Activated CD4-positive, alpha-beta T cell treated with anti-CD3 and anti-CD28 coated beads for 36 hours (primary cell): ENCODE measurements at regions not wholly inside any gene's neighbourhood (a gene's known extent, or its start where the extent isn't known, plus 50 kb on each side); places are given as distances from the start of the nearest gene placed in this dataset.

Source experiments
- ATAC-seq: fragments of 200-7000 bp; cut with Tn5 transposase; one replicate; pipeline ENCODE4 v1.10.0; 2021; ENCODE audit warnings: mild to moderate bottlenecking, moderate library complexity
- CTCF ChIA-PET: fragments of 350-600 bp; sonication (Branson Sonifier 250); formaldehyde crosslinking; loops from one replicate; lab custom pipeline; 2021; ENCODE audit warnings: antibody characterized with exemption; lab: Charles Lee
- POLR2A ChIA-PET: fragments of 350-600 bp; sonication (Branson Sonifier 250); formaldehyde crosslinking; loops from one replicate; lab custom pipeline; 2021; ENCODE audit warnings: antibody characterized with exemption, inconsistent platforms; lab: Charles Lee
- DNase-seq: peaks from one replicate; pipeline ENCODE4 v3.0.0-alpha.2; 2020
- H3K27ac Mint-ChIP-seq: one replicate; pipeline ENCODE4 v1.8.0; 2021; ENCODE audit warnings: mixed read lengths
- H3K27me3 Mint-ChIP-seq: one replicate; pipeline ENCODE4 v1.8.0; 2021; ENCODE audit warnings: mixed read lengths
- H3K36me3 Mint-ChIP-seq: one replicate; pipeline ENCODE4 v1.8.0; 2021; ENCODE audit warnings: low read depth, mixed read lengths
- H3K4me1 Mint-ChIP-seq: one replicate; pipeline ENCODE4 v1.8.0; 2021; ENCODE audit warnings: mixed read lengths
- H3K4me3 Mint-ChIP-seq: one replicate; pipeline ENCODE4 v1.8.0; 2021; ENCODE audit warnings: mild to moderate bottlenecking, moderate library complexity, mixed read lengths
- H3K9me3 Mint-ChIP-seq: one replicate; pipeline ENCODE4 v1.8.0; 2021; ENCODE audit warnings: low read depth, mixed read lengths
- intact Hi-C, 2 experiments: fragments of 100-400 bp; cut with DNase I in 1 of 2; cut with micrococcal nuclease in 1 of 2; formaldehyde crosslinking; loops; one replicate each; pipeline versions ENCODE4 v1.14.2 to v1.15.1; 2022 to 2024; cut with DNase I, micrococcal nuclease

- peaks cover 64% of the 10 kb centered on the region for H3K27me3 Mint-ChIP-seq
- ATAC-seq: no peak
- no peaks in the 10 kb centered on the region for H3K4me1 Mint-ChIP-seq
- intact Hi-C loops: loop anchor here in 1 of 2 experiments (10.0 kb wide), 1 partner anchor 665 kb away; no protein-coding TSS in a partner anchor
- DNase-seq: no peak
- no peak overlapping the region for H3K4me3 Mint-ChIP-seq
- no peaks in the 10 kb centered on the region for H3K36me3 Mint-ChIP-seq
- H3K27ac Mint-ChIP-seq: no peak overlapping the region
- H3K9me3 Mint-ChIP-seq: peaks cover 2% of the 10 kb centered on the region
- ChIA-PET CTCF (interaction anchor here (0.6 kb wide), 1 partner anchor 812 kb away, joined by 3 read pairs; no protein-coding TSS in a partner anchor), POLR2A (no interaction called here)
These were observed 107.0 kb upstream of the MVB12B start for GRCh38 chr9:126219648-126220063.

GRCh38 chr9:126221480-126221879, 105.1 kb upstream of the MVB12B start:
- no peak for DNase-seq
- Mint-ChIP-seq H3K4me1 (no peaks in the 10 kb centered on the region), H3K36me3 (no peaks in the 10 kb centered on the region), H3K27ac (no peak overlapping the region), H3K9me3 (no peaks in the 10 kb centered on the region), H3K4me3 (no peak overlapping the region), H3K27me3 (peaks cover 58% of the 10 kb centered on the region)
- ATAC-seq: no peak
- ChIA-PET POLR2A (no interaction called here), CTCF (interaction anchor here (0.7 to 1.4 kb wide), 3 partner anchors 8 to 270 kb away, joined by 3 to 4 read pairs (median 3); no protein-coding TSS in a partner anchor)
- intact Hi-C loops: loop anchor here in 1 of 2 experiments (10.0 kb wide), 1 partner anchor 667 kb away; no protein-coding TSS in a partner anchor

GRCh38 chr9:126222363-126222834, 104.2 kb upstream of the MVB12B start:
- Mint-ChIP-seq H3K27ac (no peak overlapping the region), H3K27me3 (peaks cover 65% of the 10 kb centered on the region), H3K4me3 (no peak overlapping the region), H3K4me1 (no peaks in the 10 kb centered on the region), H3K9me3 (no peaks in the 10 kb centered on the region), H3K36me3 (no peaks in the 10 kb centered on the region)
- POLR2A ChIA-PET: no interaction called here
- CTCF ChIA-PET: no interaction called here
- ATAC-seq: no peak
- intact Hi-C loops: loop anchor here in 1 of 2 experiments (10.0 kb wide), 1 partner anchor 668 kb away; no protein-coding TSS in a partner anchor
- no peak for DNase-seq

GRCh38 chr9:126222835-126223431, 103.7 kb upstream of the MVB12B start:
- Mint-ChIP-seq H3K4me1 (no peaks in the 10 kb centered on the region), H3K9me3 (no peaks in the 10 kb centered on the region), H3K4me3 (no peak overlapping the region), H3K36me3 (no peaks in the 10 kb centered on the region), H3K27me3 (peaks cover 62% of the 10 kb centered on the region), H3K27ac (no peak overlapping the region)
- POLR2A ChIA-PET: no interaction called here
- intact Hi-C loops: loop anchor here in 1 of 2 experiments (10.0 kb wide), 1 partner anchor 668 kb away; no protein-coding TSS in a partner anchor
- ATAC-seq (no peak), DNase-seq (no peak)
- CTCF ChIA-PET: no interaction called here

- no peaks in the 10 kb centered on the region for H3K4me1 Mint-ChIP-seq
- H3K36me3 Mint-ChIP-seq: no peaks in the 10 kb centered on the region
- no peak overlapping the region for H3K27ac Mint-ChIP-seq
- no peak for DNase-seq
- intact Hi-C loops: loop anchor here in 1 of 2 experiments (10.0 kb wide), 1 partner anchor 669 kb away; no protein-coding TSS in a partner anchor
- H3K9me3 Mint-ChIP-seq: no peaks in the 10 kb centered on the region
- POLR2A ChIA-PET: no interaction called here
- no peak for ATAC-seq
- H3K4me3 Mint-ChIP-seq: no peak overlapping the region
- peaks cover 57% of the 10 kb centered on the region for H3K27me3 Mint-ChIP-seq
- CTCF ChIA-PET: no interaction called here
These were observed 102.7 kb upstream of the MVB12B start for GRCh38 chr9:126223798-126224531.

GRCh38 chr9:126225611-126226609, 100.7 kb upstream of the MVB12B start:
- peaks cover 46% of the 10 kb centered on the region for H3K27me3 Mint-ChIP-seq
- intact Hi-C loops: loop anchor here in 1 of 2 experiments (10.0 kb wide), 1 partner anchor 671 kb away; no protein-coding TSS in a partner anchor

GRCh38 chr9:126226991-126227936, 99.4 kb upstream of the MVB12B start:
- Mint-ChIP-seq H3K27me3 (peaks cover 34% of the 10 kb centered on the region), H3K9me3 (no peaks in the 10 kb centered on the region), H3K36me3 (no peaks in the 10 kb centered on the region), H3K27ac (no peak overlapping the region), H3K4me1 (no peaks in the 10 kb centered on the region), H3K4me3 (no peak overlapping the region)
- DNase-seq (no peak), ATAC-seq (no peak)
- intact Hi-C loops: loop anchor here in 1 of 2 experiments (10.0 kb wide), 1 partner anchor 672 kb away; no protein-coding TSS in a partner anchor
- CTCF ChIA-PET: interaction anchor here (0.6 kb wide), 1 partner anchor 667 kb away, joined by 3 read pairs; no protein-coding TSS in a partner anchor
- POLR2A ChIA-PET: no interaction called here

More at GRCh38 chr9:126225611-126226609, 100.7 kb upstream of the MVB12B start:
- no peak for DNase-seq
- H3K4me3 Mint-ChIP-seq: no peak overlapping the region
- H3K36me3 Mint-ChIP-seq: no peaks in the 10 kb centered on the region
- ATAC-seq: no peak
- H3K9me3 Mint-ChIP-seq: no peaks in the 10 kb centered on the region
- H3K4me1 Mint-ChIP-seq: no peaks in the 10 kb centered on the region
- POLR2A ChIA-PET: no interaction called here
- no peak overlapping the region for H3K27ac Mint-ChIP-seq
- CTCF ChIA-PET: no interaction called here

GRCh38 chr9:126228111-126228780, 98.4 kb upstream of the MVB12B start:
- DNase-seq (no peak), ATAC-seq (no peak)
- H3K36me3 Mint-ChIP-seq: no peaks in the 10 kb centered on the region
- peaks cover 33% of the 10 kb centered on the region for H3K27me3 Mint-ChIP-seq
- H3K9me3 Mint-ChIP-seq: no peaks in the 10 kb centered on the region
- H3K27ac Mint-ChIP-seq: no peak overlapping the region
- ChIA-PET POLR2A (no interaction called here), CTCF (interaction anchor here (2.2 kb wide), 1 partner anchor 820 kb away, joined by 8 read pairs; no protein-coding TSS in a partner anchor)
- H3K4me3 Mint-ChIP-seq: no peak overlapping the region
- no peaks in the 10 kb centered on the region for H3K4me1 Mint-ChIP-seq
- intact Hi-C loops: loop anchor here (1.0 to 10.0 kb wide), 3 partner anchors 263 to 820 kb away; no protein-coding TSS in a partner anchor

- peak; percentile 99 for ATAC-seq
- no peak overlapping the region for H3K4me3 Mint-ChIP-seq
- H3K9me3 Mint-ChIP-seq: no peaks in the 10 kb centered on the region
- DNase-seq: peak; percentile 84
- peaks cover 29% of the 10 kb centered on the region for H3K27me3 Mint-ChIP-seq
- intact Hi-C loops: loop anchor here (1.0 to 10.0 kb wide), 5 partner anchors 83 to 821 kb away; no protein-coding TSS in a partner anchor
- H3K4me1 Mint-ChIP-seq: no peaks in the 10 kb centered on the region
- CTCF ChIA-PET: interaction anchor here (1.1 to 2.2 kb wide), 3 partner anchors 8 to 821 kb away, joined by 4 to 8 read pairs (median 4); no protein-coding TSS in a partner anchor
- POLR2A ChIA-PET: no interaction called here
- H3K27ac Mint-ChIP-seq: no peak overlapping the region
- no peaks in the 10 kb centered on the region for H3K36me3 Mint-ChIP-seq
These were observed 97.7 kb upstream of the MVB12B start for GRCh38 chr9:126228781-126229444.
